HEK293 (cell line): ENCODE measurements at regions not wholly inside any gene's neighbourhood (a gene's known extent, or its start where the extent isn't known, plus 50 kb on each side); places are given as distances from the start of the nearest gene placed in this dataset.
"Not testable (repeated sequence)": the region's sequence is repeated elsewhere in the genome, so short reads cannot be mapped to it uniquely, and the experiment has no call there.

ENCODE experiments used
- CTCF ChIA-PET: fragments of 350-600 bp; formaldehyde crosslinking; extraction: SDS; loops from one replicate; lab custom pipeline; 2021; ENCODE audit warnings: antibody characterized with exemption; lab: Yijun Ruan, JAX
- POLR2A ChIA-PET: fragments of 300-600 bp; formaldehyde crosslinking; extraction: SDS; loops from one replicate; lab custom pipeline; 2020; ENCODE audit warnings: antibody characterized with exemption, inconsistent platforms; lab: Yijun Ruan, JAX
- H3K27ac ChIP-seq: fragments of 200-500 bp; sonication (Bioruptor generic); 2 replicates; pipeline ENCODE4 v1.5.1; 2014; ENCODE audit warnings: low read depth, low read length, control low read depth, inconsistent platforms; ENCODE audit errors: extremely low read depth
- H3K36me3 ChIP-seq, 2 experiments: fragments of 200-500 bp in 1 of 2; sonication (Bioruptor generic) in 1 of 2; 1 replicate in 1 of 2; 2 replicates in 1 of 2; pipeline ENCODE4 v1.5.1; 2014 to 2017; ENCODE audit warnings: inconsistent platforms in 2 of 2, low read length in 2 of 2; ENCODE audit not compliant: control insufficient read depth in 2 of 2, insufficient read depth in 1 of 2
- H3K4me1 ChIP-seq: fragments of 200-500 bp; sonication (Bioruptor generic); 2 replicates; pipeline ENCODE4 v1.5.1; 2014; ENCODE audit warnings: mild to moderate bottlenecking, low read length, inconsistent platforms; ENCODE audit not compliant: control insufficient read depth, insufficient read depth
- H3K4me3 ChIP-seq: 2 replicates; pipeline ENCODE4 v1.5.1; 2011; ENCODE audit warnings: low read depth, mild to moderate bottlenecking, control low read depth, low read length, moderate library complexity
- H3K9me3 ChIP-seq: fragments of 200-500 bp; sonication (Bioruptor generic); 2 replicates; pipeline ENCODE4 v1.5.1; 2014; ENCODE audit warnings: low read depth, low read length, inconsistent platforms; ENCODE audit not compliant: control insufficient read depth, insufficient read depth
- GLIS2 ChIP-seq: fragments of 450-650 bp; formaldehyde crosslinking; IDR thresholded peaks from 2 replicates; pipeline ENCODE4 v1.5.1; 2016; ENCODE audit warnings: missing biosample characterization, missing genetic modification characterization
- IKZF3 ChIP-seq: fragments of 450-650 bp; IDR thresholded peaks from 2 replicates; pipeline ENCODE4 v1.5.0; 2018; ENCODE audit warnings: missing biosample characterization, mild to moderate bottlenecking, missing genetic modification characterization, moderate library complexity
- MYNN ChIP-seq: fragments of 450-650 bp; formaldehyde crosslinking; IDR thresholded peaks from 2 replicates; pipeline ENCODE4 v1.5.1; 2016; ENCODE audit warnings: missing biosample characterization, missing genetic modification characterization, borderline replicate concordance
- ZNF140 ChIP-seq: fragments of 450-650 bp; formaldehyde crosslinking; IDR thresholded peaks from 2 replicates; pipeline ENCODE4 v1.5.1; 2016; ENCODE audit warnings: missing biosample characterization, missing genetic modification characterization
- ZNF146 ChIP-seq: fragments of 450-650 bp; formaldehyde crosslinking; IDR thresholded peaks from 2 replicates; pipeline ENCODE4 v1.5.1; 2016; ENCODE audit warnings: missing biosample characterization, missing genetic modification characterization
- ZNF174 ChIP-seq: fragments of 450-650 bp; formaldehyde crosslinking; IDR thresholded peaks from 2 replicates; pipeline ENCODE4 v1.5.0; 2017; ENCODE audit warnings: missing biosample characterization, mild to moderate bottlenecking, missing genetic modification characterization
- ZNF184 ChIP-seq: fragments of 450-650 bp; IDR thresholded peaks from 2 replicates; pipeline ENCODE4 v1.5.1; 2018; ENCODE audit warnings: missing biosample characterization, mild to moderate bottlenecking, missing genetic modification characterization
- ZNF202 ChIP-seq: fragments of 450-650 bp; formaldehyde crosslinking; IDR thresholded peaks from 2 replicates; pipeline ENCODE4 v1.5.1; 2016; ENCODE audit warnings: missing biosample characterization, missing genetic modification characterization, borderline replicate concordance
- ZNF214 ChIP-seq: fragments of 450-650 bp; formaldehyde crosslinking; IDR thresholded peaks from 2 replicates; pipeline ENCODE4 v1.5.1; 2017; ENCODE audit warnings: missing biosample characterization, mild to moderate bottlenecking, missing genetic modification characterization, borderline replicate concordance
- ZNF239 ChIP-seq: fragments of 450-650 bp; formaldehyde crosslinking; IDR thresholded peaks from 2 replicates; pipeline ENCODE4 v1.5.1; 2016; ENCODE audit warnings: missing biosample characterization, missing genetic modification characterization
- ZNF292 ChIP-seq: fragments of 450-650 bp; formaldehyde crosslinking; IDR thresholded peaks from 2 replicates; pipeline ENCODE4 v1.5.1; 2016; ENCODE audit warnings: low read depth, missing biosample characterization, missing genetic modification characterization, borderline replicate concordance
- ZNF830 ChIP-seq: fragments of 450-650 bp; IDR thresholded peaks from 2 replicates; pipeline ENCODE4 v1.5.0; 2018; ENCODE audit warnings: missing biosample characterization, missing genetic modification characterization, low read depth, mild to moderate bottlenecking, moderate library complexity
- TF ChIP-seq, protein P1 (sequence below): fragments of 450-650 bp; formaldehyde crosslinking; IDR thresholded peaks from 2 replicates; pipeline ENCODE4 v1.5.1; 2016; ENCODE audit warnings: missing biosample characterization, missing genetic modification characterization
- TF ChIP-seq, protein P2 (sequence below): fragments of 450-650 bp; formaldehyde crosslinking; IDR thresholded peaks from 2 replicates; pipeline ENCODE4 v1.5.1; 2016; ENCODE audit warnings: missing biosample characterization, missing genetic modification characterization
- TF ChIP-seq, protein P3 (sequence below): fragments of 450-650 bp; formaldehyde crosslinking; IDR thresholded peaks from 2 replicates; pipeline ENCODE4 v1.5.0; 2017; ENCODE audit warnings: missing biosample characterization, missing genetic modification characterization, borderline replicate concordance
- TF ChIP-seq, protein P4 (sequence below): fragments of 450-650 bp; formaldehyde crosslinking; optimal IDR thresholded peaks from 2 replicates; pipeline ENCODE3; 2016; ENCODE audit warnings: missing biosample characterization, mild to moderate bottlenecking, missing genetic modification characterization

DNA sequence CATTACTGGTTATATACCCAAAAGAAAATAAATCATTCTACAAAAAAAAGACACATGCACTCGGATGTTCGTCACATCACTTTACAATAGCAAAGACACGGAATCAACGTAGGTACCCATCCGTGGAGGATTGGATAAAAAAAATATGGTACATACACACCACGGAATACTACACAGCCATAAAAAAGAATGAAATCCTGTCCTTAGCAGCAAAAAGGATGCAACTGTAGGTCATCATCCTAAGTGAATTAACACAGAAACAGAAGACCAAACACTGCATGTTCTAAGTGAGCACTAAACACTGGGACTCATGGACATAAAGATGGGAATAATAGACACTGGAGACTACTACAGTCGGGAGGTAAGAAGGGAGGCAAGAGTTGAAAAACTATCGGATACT lies 148.6 kb downstream of the CHD1L start:
- no peak for TF ChIP-seq MYNN (tag by site-specific recombination)
- TF ChIP-seq ZNF146 (tag by site-specific recombination) = peak; percentile 84
- TF ChIP-seq, all 188 proteins: peak for 1
- H3K9me3 ChIP-seq = no peaks in the 10 kb centered on the region
- no peak overlapping the region for H3K4me3 ChIP-seq
- H3K27ac ChIP-seq = no peak overlapping the region
- ChIA-PET POLR2A (no interaction called here), CTCF (interaction anchor here (1.4 to 3.2 kb wide), 2 partner anchors 13 to 116 kb away, joined by 4 to 23 read pairs; no protein-coding TSS in a partner anchor)
- no peaks in the 10 kb centered on the region for H3K36me3 ChIP-seq
- no peaks in the 10 kb centered on the region for H3K4me1 ChIP-seq

DNA sequence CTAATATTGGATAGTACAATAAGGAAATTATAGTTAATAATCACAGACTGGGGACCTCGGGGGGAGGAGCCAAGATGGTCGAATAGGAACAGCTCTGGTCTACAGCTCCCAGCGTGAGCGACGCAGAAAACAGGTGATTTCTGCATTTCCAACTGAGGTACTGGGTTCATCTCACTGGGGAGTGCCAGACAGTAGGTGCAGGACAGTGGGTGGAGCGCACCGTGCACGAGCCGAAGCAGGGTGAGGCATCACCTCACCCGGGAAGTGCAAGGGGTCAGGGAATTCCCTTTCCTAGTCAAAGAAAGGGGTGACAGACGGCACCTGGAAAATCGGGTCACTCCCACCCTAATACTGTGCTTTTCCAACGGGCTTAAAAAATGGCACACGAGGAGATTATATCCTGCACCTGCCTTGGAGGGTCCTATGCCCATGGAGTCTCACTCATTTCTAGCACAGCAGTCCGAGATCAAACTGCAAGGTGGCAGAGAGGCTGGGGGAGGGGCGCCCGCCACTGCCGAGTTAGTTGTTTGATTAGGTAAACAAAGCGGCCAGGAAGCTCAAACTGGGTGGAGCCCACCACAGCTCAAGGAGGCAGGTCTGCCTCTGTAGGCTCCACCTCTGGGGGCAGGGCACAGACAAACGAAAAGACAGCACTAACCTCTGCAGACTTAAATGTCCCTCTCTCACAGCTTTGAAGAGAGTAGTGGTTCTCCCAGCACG lies 138.8 kb upstream of the BCL9 start:
- H3K36me3 ChIP-seq, H3K4me3 ChIP-seq, CTCF ChIA-PET, H3K9me3 ChIP-seq, POLR2A ChIA-PET, H3K27ac ChIP-seq, H3K4me1 ChIP-seq: not testable (repeated sequence)
- peak; percentile 24; the same call in 1 of the 2 replicates for TF ChIP-seq GLIS2 (tag by site-specific recombination)

DNA sequence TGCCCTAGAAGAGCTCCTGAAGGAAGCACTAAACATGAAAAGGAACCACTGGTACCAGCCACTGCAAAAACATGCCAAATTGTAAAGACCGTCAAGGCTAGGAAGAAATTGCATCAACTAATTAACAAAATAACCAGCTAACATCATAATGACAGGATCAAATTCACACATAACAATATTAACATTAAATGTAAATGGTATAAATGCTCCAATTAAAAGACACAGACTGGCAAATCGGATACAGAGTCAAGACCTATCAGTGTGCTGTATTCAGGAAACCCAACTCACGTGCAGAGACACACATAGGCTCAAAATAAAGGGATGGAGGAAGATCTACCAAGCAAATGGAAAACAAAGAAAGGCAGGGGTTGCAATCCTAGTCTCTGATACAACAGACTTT lies 137.0 kb upstream of the BCL9 start:
- CTCF ChIA-PET = interaction anchor here (0.8 kb wide), 1 partner anchor 14 kb away, joined by 3 read pairs; no protein-coding TSS in a partner anchor
- POLR2A ChIA-PET, H3K36me3 ChIP-seq, H3K27ac ChIP-seq, H3K9me3 ChIP-seq, H3K4me1 ChIP-seq, H3K4me3 ChIP-seq: not testable (repeated sequence)

DNA sequence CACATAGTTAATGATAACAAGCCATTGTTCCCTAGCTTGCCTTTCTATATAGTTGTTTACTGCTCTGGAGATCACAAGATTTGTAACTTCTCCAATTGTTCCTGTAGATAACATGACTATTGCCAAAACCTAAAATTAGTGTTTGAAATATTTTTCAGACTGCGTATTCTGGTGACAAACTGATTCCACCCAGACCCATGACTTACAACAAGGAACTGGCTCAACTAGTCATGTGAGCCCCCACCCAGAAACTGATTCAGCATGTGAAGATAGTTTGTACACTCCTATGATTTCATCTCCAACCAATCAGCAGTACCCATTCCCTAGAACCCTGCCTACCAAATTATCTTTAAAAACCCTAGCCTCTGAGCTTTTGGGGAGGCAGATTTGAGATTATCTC lies 131.4 kb upstream of the BCL9 start:
- no peaks in the 10 kb centered on the region for H3K4me1 ChIP-seq
- H3K9me3 ChIP-seq = no peaks in the 10 kb centered on the region
- H3K36me3 ChIP-seq = no peaks in the 10 kb centered on the region
- POLR2A ChIA-PET = no interaction called here
- H3K27ac ChIP-seq = no peak overlapping the region
- CTCF ChIA-PET = no interaction called here
- no peak overlapping the region for H3K4me3 ChIP-seq
- TF ChIP-seq ZNF174 (tag by site-specific recombination) (no peak), ZNF202 (tag by site-specific recombination) (no peak), ZNF184 (tag by site-specific recombination) (no peak)

DNA sequence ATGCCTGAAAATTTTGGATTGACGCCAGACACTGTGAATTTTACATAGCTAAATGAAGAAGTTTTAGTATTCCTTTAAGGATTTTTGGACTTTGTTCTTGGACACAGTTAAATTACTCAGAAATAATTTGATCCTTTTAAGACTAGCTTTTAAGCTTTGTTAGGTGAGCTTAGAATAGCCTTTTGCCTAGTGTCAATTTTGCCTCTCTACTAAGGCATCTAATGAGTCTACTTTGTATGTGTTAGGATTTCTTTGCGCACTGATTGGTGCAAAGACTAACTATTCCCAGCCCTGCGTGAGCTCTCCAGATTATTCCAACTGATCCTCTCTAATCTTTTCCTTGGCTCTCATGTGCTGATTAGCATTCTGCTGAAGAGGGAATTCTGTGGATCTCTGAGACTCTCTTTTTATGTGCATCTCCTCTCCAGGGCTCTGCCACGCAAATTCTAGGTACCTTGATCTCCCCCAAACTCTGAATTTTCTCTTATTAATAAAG lies 128.1 kb upstream of the BCL9 start:
- ChIA-PET POLR2A (no interaction called here), CTCF (interaction anchor here (1.2 kb wide), 1 partner anchor 46 kb away, joined by 3 read pairs; no protein-coding TSS in a partner anchor)
- TF ChIP-seq, protein P1, sequence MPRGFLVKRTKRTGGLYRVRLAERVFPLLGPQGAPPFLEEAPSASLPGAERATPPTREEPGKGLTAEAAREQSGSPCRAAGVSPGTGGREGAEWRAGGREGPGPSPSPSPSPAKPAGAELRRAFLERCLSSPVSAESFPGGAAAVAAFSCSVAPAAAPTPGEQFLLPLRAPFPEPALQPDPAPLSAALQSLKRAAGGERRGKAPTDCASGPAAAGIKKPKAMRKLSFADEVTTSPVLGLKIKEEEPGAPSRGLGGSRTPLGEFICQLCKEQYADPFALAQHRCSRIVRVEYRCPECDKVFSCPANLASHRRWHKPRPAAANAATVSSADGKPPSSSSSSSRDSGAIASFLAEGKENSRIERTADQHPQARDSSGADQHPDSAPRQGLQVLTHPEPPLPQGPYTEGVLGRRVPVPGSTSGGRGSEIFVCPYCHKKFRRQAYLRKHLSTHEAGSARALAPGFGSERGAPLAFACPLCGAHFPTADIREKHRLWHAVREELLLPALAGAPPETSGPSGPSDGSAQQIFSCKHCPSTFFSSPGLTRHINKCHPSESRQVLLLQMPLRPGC (tag by site-specific recombination) = no peak
- TF ChIP-seq, protein P2, sequence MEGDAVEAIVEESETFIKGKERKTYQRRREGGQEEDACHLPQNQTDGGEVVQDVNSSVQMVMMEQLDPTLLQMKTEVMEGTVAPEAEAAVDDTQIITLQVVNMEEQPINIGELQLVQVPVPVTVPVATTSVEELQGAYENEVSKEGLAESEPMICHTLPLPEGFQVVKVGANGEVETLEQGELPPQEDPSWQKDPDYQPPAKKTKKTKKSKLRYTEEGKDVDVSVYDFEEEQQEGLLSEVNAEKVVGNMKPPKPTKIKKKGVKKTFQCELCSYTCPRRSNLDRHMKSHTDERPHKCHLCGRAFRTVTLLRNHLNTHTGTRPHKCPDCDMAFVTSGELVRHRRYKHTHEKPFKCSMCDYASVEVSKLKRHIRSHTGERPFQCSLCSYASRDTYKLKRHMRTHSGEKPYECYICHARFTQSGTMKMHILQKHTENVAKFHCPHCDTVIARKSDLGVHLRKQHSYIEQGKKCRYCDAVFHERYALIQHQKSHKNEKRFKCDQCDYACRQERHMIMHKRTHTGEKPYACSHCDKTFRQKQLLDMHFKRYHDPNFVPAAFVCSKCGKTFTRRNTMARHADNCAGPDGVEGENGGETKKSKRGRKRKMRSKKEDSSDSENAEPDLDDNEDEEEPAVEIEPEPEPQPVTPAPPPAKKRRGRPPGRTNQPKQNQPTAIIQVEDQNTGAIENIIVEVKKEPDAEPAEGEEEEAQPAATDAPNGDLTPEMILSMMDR (tag by site-specific recombination) = no peak
- TF ChIP-seq, protein P3, sequence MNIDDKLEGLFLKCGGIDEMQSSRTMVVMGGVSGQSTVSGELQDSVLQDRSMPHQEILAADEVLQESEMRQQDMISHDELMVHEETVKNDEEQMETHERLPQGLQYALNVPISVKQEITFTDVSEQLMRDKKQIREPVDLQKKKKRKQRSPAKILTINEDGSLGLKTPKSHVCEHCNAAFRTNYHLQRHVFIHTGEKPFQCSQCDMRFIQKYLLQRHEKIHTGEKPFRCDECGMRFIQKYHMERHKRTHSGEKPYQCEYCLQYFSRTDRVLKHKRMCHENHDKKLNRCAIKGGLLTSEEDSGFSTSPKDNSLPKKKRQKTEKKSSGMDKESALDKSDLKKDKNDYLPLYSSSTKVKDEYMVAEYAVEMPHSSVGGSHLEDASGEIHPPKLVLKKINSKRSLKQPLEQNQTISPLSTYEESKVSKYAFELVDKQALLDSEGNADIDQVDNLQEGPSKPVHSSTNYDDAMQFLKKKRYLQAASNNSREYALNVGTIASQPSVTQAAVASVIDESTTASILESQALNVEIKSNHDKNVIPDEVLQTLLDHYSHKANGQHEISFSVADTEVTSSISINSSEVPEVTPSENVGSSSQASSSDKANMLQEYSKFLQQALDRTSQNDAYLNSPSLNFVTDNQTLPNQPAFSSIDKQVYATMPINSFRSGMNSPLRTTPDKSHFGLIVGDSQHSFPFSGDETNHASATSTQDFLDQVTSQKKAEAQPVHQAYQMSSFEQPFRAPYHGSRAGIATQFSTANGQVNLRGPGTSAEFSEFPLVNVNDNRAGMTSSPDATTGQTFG (tag by site-specific recombination) = no peak
- TF ChIP-seq ZNF830 (tag by site-specific recombination) (no peak), ZNF239 (tag by site-specific recombination) (no peak), ZNF140 (tag by site-specific recombination) (no peak), ZNF214 (tag by site-specific recombination) (no peak), ZNF292 (tag by site-specific recombination) (no peak), IKZF3 (tag by site-specific recombination) (no peak)
- TF ChIP-seq, protein P4, sequence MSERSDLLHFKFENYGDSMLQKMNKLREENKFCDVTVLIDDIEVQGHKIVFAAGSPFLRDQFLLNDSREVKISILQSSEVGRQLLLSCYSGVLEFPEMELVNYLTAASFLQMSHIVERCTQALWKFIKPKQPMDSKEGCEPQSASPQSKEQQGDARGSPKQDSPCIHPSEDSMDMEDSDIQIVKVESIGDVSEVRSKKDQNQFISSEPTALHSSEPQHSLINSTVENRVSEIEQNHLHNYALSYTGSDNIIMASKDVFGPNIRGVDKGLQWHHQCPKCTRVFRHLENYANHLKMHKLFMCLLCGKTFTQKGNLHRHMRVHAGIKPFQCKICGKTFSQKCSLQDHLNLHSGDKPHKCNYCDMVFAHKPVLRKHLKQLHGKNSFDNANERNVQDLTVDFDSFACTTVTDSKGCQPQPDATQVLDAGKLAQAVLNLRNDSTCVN (tag by site-specific recombination) = no peak

More for the DNA sequence above, 128.1 kb upstream of the BCL9 start:
- Histone ChIP-seq H3K4me3 (no peak overlapping the region), H3K36me3 (no peaks in the 10 kb centered on the region), H3K27ac (no peak overlapping the region), H3K9me3 (no peaks in the 10 kb centered on the region), H3K4me1 (no peaks in the 10 kb centered on the region)
